ENCODE measurements at regions not wholly inside any gene's neighbourhood (a gene's known extent, or its start where the extent isn't known, plus 50 kb on each side); places are given as distances from the start of the nearest gene placed in this dataset.

GRCh38 chr4:4808086-4808485 lies 51.4 kb upstream of the MSX1 start:
- no peak for DNase-seq (ENCODE audit: low read depth)

DNA sequence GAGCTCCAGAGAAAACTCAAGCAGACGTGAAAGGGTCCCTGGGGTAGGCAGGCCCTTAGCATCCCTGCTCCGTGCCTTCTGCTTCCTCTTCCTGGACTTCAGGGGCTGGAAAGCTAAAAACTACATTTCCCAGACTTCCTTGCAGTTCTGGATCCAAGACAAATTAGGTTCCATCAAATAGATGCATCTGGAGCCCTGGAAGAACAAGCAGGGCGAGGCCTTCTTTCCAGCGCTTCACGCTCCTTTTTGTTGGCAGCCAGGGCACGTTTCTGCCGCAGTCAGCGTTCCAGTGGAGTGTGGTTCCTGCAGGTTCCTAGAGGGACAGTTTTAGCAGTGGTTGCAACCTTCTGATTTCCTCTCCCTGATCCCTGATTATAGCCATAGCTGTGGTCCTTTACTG lies 53.6 kb upstream of the MSX1 start:
- no peak for DNase-seq (ENCODE audit: low read depth)

GRCh38 chr4:4803912-4804296 lies 55.6 kb upstream of the MSX1 start:
- no peak for DNase-seq (ENCODE audit: low read depth)

- DNase-seq (ENCODE audit: low read depth) = no peak
Observed at GRCh38 chr4:4803216-4803911, 56.1 kb upstream of the MSX1 start.

DNA sequence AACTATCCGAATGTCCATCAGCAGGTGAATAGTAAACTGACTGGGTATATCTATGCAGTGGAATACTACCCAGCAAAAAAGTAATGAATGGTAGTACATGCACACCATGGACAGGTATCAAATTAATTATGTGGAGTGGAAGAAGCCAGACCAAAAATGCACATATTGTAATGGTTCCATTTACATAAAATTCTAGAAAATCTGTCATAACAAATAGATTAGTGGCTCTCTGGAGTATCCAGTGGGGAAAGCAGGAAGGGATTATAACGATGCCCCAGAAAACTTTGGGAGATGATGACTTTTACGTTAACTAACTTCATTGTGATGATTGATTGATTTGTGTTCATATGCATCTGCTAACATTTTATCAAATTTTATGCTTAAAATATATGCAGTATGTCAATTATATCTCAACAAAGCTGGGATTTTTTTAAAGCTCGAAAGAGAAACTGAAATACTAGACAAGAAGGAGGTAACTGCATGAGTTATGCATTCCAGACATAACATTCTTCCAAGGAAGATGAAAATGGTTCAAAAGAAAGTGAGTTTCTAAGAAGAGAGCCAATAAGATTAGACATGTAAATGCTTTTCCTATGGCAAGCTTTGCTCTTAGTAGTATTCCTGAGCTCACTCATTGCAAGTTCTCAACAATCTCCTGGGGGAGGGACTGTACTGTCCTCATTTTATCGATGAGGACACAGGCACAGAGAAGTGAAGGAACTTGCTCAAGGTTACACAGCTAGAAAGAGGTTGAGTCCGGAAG lies 58.6 kb upstream of the MSX1 start:
- no peak for DNase-seq (ENCODE audit: low read depth)

DNA sequence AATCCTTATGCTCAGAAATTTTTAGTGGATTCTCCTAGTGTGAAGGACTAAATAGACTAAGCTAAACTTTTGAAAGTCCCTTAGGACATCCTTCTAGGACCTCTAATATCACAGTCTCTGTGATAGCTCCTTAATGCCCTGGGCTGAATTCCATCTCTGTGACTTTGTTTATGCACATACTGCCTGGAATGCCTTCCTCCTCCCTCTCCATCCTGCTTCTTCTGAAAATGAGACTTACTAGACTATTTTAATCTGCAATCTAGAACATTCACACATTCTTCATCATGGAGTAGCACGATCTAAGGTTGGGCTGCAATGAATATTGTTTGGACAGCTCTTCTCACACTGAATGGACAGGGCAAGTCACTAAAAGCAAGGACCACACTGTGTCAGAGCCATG lies 65.0 kb upstream of the MSX1 start:
- DNase-seq (ENCODE audit: low read depth) = no peak

DNA sequence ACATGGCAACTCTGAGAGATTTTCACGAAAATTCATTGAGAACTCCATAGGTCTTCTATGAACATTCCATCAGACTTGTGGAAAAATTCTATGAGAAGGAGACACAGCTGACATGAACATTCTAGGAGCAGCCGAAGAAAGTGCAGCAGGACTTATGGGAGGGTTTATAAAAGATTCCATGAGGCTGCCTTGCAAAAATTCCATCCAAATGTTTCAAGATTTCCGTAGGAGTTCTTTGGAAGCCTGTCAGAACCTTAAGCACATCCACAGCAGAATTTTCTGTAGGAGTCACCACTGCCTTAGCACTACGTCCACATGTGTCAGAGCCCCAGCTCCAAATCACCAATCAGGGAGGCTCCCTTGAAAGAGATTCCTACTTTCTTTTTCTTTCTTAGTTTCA lies 67.0 kb upstream of the MSX1 start:
- peak; percentile 54 for DNase-seq (ENCODE audit: low read depth)

DNA sequence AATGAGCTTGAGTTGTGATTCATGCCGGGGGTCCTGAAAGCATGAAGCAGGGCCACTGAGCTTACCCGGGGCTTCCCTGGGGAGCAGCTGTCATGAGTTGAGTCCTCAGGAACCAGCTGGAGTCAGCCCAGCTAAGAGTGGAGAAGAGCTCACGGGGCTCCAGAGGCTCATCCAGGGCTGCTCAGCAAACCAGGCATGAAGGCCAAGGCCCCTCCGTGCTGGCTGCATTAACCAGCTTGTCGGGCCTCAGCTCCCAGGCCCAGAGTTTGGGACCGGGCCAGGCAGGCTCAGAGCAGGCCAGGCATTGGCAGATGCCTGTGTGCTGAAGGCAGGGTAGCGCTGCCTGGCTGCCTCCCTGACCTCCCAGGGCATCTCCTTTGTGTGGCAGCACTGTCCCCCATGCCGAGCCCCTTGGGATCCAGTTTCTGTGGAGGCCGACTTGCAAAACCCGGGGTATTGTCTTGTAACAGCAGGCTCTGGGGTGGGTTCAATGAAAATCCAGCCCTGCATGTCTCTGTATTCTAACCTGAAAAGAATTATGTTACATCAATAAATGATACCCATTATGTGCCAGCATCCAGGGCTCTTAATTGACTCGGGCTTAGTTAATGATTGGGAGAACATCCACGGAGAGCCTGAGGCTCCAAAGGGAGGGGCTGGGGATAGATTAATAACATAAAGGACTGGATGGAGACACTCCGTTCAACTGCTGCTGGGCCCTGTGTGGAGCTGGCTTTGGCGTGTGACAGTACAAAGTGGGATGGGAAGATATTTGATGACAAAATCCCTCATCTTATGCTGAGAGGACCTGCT lies 68.0 kb upstream of the MSX1 start:
- DNase-seq (ENCODE audit: low read depth) = no peak

GRCh38 chr4:4789462-4789861 lies 70.0 kb upstream of the MSX1 start:
- no peak for DNase-seq (ENCODE audit: low read depth)

DNA sequence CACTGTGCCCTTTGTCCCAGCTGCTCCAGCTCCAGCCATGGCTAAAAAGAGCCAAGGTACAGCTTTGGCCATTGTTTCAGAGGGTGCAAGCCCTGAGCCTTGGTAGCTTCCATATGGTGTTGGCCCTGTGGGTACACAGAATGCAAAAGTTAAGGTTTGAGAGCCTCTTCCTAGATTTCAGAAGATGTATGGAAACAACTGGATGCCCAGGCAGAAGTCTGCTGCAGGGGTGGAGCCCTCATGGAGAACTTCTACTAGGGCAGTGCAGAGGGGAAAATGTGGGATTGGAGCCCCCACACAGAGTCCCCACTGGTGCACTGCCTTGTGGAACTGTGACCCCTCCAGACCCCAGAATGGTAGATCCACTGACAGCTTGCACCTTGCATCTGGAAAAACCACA lies 70.9 kb upstream of the MSX1 start:
- no peak for DNase-seq (ENCODE audit: low read depth)

DNA sequence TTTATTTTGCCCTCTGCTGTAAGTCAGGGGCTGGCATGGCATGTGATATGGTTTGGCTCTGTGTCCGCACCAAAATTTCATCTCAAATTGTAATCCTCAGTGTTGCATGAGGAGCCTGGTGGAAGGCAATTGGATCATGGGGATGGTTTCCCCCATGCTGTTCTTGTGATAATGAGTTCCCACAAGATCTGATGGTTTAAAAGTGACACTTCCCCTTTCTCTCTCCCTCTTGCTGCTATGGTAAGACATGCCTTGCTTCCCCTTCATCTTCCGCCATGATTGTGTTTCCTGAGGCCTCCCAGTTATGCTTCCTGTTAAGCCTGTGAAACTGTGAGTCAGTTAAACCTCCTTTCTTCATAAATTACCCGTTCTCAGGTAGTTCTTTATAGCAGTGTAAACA lies 72.0 kb upstream of the MSX1 start:
- DNase-seq (ENCODE audit: low read depth) = no peak

- no peak for DNase-seq (ENCODE audit: low read depth)
Observed at GRCh38 chr4:4784379-4784778, 75.1 kb upstream of the MSX1 start.

- no peak for DNase-seq (ENCODE audit: low read depth)
Observed at GRCh38 chr4:4783847-4784246, 75.6 kb upstream of the MSX1 start.

DNA sequence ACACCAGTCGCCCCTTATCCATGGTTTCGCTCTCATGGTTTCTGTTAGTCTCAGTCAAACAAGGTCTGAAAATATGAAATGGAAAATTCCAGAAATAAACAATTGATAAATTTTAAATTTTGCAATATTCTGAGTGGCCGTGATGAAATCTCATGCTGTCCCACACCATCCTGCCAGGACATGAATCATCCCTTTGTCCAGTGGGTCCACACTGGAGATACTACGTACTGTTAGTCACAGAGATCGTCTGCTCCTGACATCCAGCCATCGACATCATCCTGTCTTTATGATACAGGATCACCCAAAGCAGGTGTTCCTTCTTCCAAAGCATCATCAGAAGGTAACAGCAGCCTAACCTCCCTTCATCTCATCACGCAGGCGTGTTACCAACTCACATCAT lies 76.5 kb upstream of the MSX1 start:
- DNase-seq (ENCODE audit: low read depth) = no peak

- no peak for DNase-seq (ENCODE audit: low read depth)
Observed at GRCh38 chr4:4781936-4782707, 77.3 kb upstream of the MSX1 start.

DNA sequence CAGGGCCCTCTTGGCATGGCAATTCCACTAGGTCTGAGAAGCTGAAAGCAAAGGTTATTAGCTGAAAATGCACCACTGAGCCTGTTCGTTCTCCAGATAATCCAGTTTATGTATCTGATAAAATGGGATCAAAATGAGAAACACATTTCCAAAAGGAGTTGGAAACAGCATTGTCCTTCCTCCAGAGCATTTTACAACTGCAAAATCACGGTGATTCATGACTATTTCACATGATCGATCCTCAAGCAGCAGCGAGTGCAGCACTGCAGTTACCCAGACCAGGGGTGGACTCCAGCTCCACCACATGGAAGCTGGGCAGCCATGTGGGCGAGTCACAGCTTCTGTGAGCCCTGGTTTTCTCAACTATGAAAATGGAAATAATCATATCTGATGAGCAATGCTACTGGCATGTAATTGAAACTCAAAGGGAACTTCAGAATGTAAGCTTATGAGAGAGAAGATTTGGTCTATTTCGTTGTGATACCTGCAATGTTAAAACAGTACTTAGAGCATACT lies 78.7 kb upstream of the MSX1 start:
- DNase-seq (ENCODE audit: low read depth) = no peak

DNA sequence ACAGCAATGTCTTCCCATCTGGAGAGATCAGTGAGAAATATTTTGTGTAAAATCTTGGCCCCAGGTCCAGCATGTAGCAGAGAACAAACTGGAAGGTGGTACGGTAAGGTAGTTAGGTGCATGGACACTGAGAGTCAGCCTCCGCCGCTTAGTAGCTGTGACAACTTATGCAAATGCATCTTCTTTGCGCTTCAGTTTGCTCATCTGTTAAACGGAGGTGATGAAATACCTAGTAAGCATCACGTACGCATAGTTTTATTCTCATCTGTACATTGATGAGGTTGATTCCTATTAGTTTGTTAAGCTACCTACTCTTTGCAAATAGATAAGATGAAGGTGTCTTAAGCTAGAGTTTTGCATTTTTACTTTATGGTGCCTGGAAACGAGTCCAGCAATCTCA lies 80.0 kb upstream of the MSX1 start:
- no peak for DNase-seq (ENCODE audit: low read depth)

DNA sequence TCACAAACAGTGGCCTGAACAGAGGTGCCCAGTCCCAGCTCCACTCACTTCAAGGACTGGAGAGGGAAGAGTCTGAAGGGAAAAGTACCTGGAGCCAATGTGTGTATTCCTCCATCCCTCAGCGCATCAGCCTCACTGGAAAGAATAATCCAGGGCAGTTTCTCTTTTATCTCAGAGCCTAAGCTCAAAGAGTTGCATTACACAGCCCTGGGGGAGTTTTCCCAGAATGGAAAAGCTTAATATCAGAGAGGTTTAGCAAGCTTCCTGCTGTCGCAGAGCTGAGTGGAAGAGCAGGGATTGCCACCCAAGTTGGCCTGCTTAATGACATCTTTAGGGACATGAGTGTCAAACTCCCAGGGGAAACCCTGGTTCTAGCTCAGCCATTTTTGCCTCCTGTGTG lies 80.4 kb upstream of the MSX1 start:
- no peak for DNase-seq (ENCODE audit: low read depth)

DNA sequence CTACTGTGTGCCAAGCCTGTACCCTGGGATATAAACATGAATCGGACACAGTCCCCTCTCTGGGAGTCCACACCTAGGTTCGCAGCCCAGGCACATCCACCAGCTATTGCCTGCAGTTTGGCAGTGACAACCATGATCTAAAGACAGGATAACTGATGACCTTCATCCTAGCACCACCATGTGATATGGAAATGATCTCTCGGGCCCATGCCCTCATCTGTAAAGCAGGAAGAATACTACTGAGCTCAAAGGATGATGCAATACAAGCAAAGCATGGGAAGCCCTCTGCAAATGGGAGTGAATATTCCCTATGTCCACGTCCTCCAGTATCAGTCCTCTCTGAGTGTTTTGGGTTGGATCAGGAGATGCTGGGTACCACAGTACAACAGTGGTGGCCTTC lies 80.9 kb upstream of the MSX1 start:
- DNase-seq (ENCODE audit: low read depth) = no peak

DNA sequence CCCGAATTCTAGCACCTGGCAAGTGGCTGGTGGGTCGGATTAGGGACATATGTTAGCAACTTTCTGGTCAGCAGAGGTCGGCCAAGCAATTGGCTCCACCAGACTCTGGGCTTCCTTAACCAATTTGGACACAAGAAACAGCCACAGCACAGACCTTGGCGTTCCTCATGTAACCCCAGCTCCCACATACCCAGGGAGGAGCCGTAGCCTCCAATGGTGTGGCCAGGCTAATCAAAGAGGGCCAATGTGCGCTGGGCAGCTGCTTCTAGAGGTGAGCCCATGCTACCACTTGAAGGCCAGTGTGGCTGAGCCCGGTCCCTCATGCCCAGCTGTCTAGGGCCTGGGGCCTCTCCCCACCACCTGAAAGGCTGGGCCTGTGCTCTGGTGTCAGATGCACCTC lies 82.5 kb upstream of the MSX1 start:
- DNase-seq (ENCODE audit: low read depth) = no peak

DNA sequence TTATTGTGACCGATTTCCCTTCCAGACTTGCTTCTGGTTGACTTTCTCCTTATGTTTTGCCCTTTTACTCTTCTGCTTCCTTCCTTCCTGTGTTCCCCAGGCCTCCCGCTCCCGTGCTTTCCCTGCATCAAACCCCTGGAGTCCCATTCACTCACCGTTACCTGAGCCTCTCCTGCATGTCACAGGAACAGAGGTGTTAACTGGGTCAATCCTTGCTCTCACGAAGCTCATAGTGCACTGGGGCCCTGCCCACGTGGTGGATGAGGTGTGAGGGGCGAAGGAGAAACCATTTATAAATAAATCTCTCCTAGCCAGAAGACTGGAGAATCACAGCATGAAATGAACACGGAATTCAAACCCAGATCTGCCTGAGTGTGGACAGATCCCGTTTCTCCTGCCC lies 83.1 kb upstream of the MSX1 start:
- DNase-seq (ENCODE audit: low read depth) = no peak

GRCh38 chr4:4775493-4776004 lies 83.9 kb upstream of the MSX1 start:
- DNase-seq (ENCODE audit: low read depth) = no peak
